ES-I3 (cell line): ENCODE measurements at regions not wholly inside any gene's neighbourhood (a gene's known extent, or its start where the extent isn't known, plus 50 kb on each side); places are given as distances from the start of the nearest gene placed in this dataset.
"Not testable (repeated sequence)": the region's sequence is repeated elsewhere in the genome, so short reads cannot be mapped to it uniquely, and the experiment has no call there.

Experiments
- H3K36me3 ChIP-seq: 2 replicates; pipeline ENCODE4 v1.6.1; 2013; ENCODE audit warnings: mild to moderate bottlenecking, low read length, control low read depth, moderate library complexity; ENCODE audit not compliant: insufficient read depth
- H3K4me1 ChIP-seq: 2 replicates; pipeline ENCODE4 v1.6.1; 2013; ENCODE audit warnings: mild to moderate bottlenecking, control low read depth, low read length; ENCODE audit not compliant: insufficient read depth
- H3K9ac ChIP-seq: 2 replicates; pipeline ENCODE4 v1.6.1; 2013; ENCODE audit warnings: low read depth, mild to moderate bottlenecking, low read length, moderate library complexity
- H3K9me3 ChIP-seq: 2 replicates; pipeline ENCODE4 v1.6.1; 2013; ENCODE audit warnings: mild to moderate bottlenecking, low read length, moderate library complexity; ENCODE audit not compliant: control insufficient read depth, insufficient read depth

DNA sequence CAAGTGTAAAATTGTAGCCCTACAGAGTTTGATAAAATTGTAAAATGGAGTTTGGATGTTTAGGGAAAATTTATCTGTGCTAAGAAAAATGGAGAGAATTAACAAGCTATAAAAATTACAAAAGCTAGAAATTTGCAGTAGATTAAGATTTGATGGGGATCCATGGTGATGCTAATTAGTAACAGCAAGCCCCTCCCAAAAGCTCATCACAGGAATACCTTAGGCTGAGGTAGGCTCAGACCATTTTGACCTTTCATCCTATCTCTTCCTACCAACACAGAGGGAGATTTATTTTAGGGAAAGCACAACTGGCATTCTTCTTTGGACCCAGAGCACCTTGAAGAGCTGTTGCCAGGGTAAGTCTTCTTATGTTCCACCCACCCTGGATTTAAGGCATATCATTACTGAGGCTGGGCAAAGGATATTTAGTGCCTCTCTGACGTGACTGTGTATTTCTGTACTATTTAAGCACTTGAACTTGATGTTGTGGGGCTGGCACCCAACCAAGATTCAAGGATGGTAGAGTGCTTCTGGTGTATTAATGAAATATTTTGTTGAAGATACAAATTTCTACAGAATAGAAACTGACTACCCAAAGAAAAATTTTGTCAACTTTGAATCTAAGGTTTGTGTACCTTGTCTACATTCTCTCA lies 70.8 kb upstream of the SLC39A10 start:
- H3K9ac ChIP-seq = peak overlapping the region; percentile 42
- no peaks in the 10 kb centered on the region; the same call in 1 of the 2 replicates for H3K9me3 ChIP-seq
- H3K36me3 ChIP-seq = no peaks in the 10 kb centered on the region
- peaks cover 4% of the 10 kb centered on the region; the same call in 1 of the 2 replicates for H3K4me1 ChIP-seq

DNA sequence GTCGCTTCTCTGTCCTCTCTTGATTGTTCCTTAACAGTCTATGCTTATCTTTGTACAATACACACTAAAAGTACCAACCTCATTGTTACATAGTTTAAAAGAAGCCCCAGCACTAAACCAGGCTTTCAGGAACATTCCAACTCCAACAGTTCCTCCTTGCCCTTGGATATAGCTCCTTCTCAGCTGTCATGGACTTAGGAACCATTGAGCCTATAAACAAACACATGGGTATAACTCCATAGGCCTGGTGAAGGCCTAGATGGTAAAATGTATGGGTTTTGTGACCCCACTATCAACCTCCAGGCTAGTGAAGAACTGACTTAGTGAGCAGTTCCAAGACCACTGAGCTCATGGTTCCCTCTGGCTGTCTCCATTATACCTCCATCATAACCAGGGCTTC lies 74.8 kb upstream of the SLC39A10 start:
- no peaks in the 10 kb centered on the region for H3K36me3 ChIP-seq
- H3K9me3 ChIP-seq = no peaks in the 10 kb centered on the region; the same call in 1 of the 2 replicates
- H3K9ac ChIP-seq = no peak overlapping the region
- peaks cover 4% of the 10 kb centered on the region; the same call in 1 of the 2 replicates for H3K4me1 ChIP-seq

DNA sequence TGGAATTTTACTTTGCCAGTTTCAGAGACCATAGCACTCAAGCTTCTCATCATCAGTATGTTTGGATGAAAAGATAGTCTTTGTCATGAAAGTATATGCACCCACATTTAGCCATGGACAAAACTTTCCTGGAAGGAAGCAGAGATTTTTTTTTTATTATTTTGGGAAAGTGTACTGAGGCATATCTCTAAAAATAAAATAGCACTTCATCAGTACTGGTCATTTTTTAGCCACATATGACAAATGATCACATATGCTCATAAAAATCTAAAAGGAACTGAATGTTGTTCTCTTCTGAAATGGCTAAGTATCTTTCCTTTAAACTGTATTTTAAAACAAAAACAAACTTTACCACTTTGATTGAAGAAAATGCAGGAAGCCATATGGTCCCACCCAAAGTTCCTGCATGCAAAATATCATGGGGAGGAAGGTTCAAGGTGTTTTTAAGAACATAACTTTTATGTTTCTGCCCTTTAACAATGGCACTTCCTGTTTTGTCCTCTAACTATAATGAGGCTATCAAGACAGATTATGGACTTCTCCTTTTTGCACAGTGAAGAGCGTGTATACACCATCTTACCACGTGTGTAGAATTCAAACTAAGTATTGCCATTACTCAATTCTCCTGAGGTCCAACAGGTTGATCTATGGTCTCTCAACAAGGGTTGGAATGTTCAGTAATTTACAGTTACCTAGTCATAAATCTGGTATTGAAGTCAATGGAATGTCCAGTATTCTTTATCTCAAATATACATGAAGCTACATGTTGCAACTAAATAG lies 77.1 kb upstream of the SLC39A10 start:
- H3K9ac ChIP-seq = no peak overlapping the region
- no peaks in the 10 kb centered on the region for H3K36me3 ChIP-seq
- H3K9me3 ChIP-seq = no peaks in the 10 kb centered on the region
- no peaks in the 10 kb centered on the region for H3K4me1 ChIP-seq

DNA sequence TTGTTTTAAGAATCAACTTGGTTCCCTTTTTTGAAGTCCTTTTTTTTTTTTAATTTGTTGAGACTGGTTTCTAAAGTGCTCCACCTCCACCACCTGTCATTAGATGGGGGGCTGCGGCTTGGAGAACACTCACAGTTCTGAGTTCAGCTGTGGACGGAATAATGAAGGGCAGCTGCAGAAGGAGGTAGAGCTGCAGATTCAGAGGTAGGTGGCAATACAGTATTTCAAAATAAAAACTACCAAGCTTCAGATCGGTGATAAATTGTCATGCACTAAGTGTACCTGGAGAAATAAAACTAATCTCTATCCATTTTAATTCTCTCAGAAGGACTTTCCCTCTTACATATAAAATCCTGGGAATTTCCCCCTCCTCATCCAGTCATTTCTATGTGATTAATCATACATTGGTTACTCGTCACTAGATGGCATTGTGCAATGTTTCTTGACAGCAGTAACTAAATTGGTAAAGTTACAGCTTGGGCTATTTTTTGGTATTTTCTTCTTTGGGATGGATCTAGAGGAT lies 81.1 kb upstream of the SLC39A10 start:
- H3K36me3 ChIP-seq = no peaks in the 10 kb centered on the region
- H3K4me1 ChIP-seq = no peaks in the 10 kb centered on the region
- no peak overlapping the region for H3K9ac ChIP-seq
- no peaks in the 10 kb centered on the region for H3K9me3 ChIP-seq

DNA sequence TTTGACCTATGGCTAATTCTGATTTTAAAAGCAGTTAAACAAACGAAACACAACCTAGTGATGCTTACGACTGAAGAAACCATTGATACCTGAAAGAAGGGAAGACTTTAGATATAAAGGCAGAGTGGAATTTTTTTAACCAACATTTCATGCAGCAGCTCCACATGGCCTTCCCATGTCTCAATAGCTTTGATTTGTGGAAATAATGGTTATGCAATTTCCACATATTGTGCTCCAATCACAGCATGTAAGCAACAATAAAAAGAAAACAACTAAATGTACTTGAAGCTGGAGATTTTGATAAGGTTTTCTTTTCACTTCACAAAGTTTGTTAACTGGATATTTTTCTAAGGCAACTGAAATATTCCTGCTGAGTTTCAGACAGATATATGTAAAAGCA lies 82.0 kb upstream of the SLC39A10 start:
- Histone ChIP-seq H3K4me1 (no peaks in the 10 kb centered on the region; the same call in 1 of the 2 replicates), H3K36me3 (no peaks in the 10 kb centered on the region), H3K9ac (no peak overlapping the region), H3K9me3 (no peaks in the 10 kb centered on the region)

DNA sequence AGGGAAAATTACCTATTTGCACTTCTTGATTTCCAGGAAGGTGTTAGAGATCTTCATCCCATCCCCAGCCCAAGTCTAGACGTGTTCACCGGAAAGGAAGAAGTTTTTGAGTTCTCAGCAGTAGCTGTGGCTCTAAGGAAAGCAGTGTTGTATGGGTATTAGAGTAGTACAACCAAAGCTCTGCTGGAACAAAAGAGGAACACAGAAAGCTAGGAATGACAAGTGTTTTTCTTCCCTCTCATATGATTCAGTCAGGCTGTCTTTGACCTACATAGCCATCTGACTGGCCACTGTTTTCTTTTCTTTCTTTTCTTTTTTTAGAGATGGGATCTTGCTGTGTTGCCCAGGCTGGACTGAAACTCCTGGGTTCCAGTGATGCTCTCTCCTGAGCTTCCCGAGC lies 82.7 kb upstream of the SLC39A10 start:
- H3K36me3 ChIP-seq = no peaks in the 10 kb centered on the region
- H3K4me1 ChIP-seq = no peaks in the 10 kb centered on the region; the same call in 1 of the 2 replicates
- no peak overlapping the region for H3K9ac ChIP-seq
- H3K9me3 ChIP-seq = no peaks in the 10 kb centered on the region

DNA sequence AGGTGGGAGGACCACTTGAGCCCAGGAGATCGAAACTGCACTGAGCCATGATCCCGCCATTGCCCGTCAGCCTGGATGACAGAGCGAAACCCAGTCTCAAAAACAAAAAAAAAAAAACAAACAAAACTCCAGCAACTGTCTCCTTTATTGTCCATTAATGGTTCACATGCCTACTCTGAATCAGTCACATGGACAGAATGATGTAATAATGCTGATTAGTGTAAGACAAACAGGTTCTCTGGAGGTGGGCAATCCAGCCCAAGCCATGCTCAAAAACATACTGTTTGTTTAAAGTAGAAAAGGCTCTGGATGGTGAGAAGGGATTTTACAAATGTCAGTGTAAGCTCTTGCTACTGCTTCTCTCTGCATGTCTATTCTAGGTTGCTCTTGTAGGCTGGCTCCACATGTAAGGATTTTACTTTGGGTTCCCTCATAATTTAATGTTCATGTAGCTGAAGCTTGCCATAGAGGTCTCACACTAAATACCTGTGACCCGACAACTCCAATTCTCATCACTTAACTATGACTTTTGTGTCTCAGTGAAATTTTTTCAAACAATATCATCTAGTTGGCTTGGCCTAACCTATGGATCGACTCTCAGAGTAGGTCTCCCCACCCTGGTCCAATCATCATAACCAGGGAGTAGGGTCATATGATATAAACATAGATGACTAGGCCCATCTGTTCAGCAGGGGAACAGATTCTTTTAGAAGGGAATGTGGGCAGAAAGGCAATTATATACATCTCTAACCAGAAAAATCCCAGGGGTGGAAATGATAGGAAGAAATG lies 83.9 kb upstream of the SLC39A10 start:
- H3K9ac ChIP-seq = no peak overlapping the region

DNA sequence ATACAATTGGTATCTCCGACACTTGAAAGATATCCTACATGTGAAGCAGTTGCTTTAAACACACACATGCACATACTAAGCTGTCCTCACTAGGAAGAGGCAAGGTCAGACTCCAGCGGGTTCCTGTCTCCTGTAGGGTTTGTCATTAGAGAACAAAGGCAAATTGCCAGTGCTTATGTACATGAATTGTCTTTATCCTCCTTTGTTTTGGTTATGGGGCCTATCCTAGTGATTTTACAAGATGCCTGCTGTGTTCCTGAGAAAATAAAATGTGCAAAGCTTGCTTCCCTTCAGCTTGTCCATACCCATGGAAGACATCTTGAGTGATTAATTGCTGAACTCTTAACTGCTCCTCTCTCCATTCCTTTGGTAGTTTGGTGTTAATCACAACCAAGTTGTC lies 86.7 kb upstream of the SLC39A10 start:
- no peaks in the 10 kb centered on the region for H3K36me3 ChIP-seq
- H3K4me1 ChIP-seq = no peaks in the 10 kb centered on the region; the same call in 1 of the 2 replicates
- H3K9me3 ChIP-seq = no peaks in the 10 kb centered on the region
- H3K9ac ChIP-seq = no peak overlapping the region

More for the DNA sequence above, 83.9 kb upstream of the SLC39A10 start:
- Histone ChIP-seq H3K4me1 (no peaks in the 10 kb centered on the region; the same call in 1 of the 2 replicates), H3K36me3 (no peaks in the 10 kb centered on the region), H3K9me3 (no peaks in the 10 kb centered on the region)

DNA sequence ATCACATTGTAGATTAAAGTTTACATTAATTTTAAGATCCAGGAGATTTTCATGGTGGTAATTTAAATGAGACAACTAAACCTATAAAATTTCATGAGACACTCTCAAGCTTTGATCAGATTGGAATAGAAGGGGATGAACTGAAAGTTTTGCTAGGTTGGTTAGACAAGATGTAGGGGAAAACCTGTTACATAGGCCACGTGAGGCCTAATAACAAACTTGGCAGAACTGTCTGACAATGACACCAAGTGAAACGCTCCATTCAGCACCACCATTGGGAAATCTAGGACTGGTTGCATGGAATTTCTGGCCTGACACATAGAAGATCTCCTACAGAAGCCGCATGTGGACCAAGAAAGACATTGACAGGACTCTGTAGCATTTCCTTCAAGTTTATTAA lies 87.8 kb upstream of the SLC39A10 start:
- Histone ChIP-seq H3K9ac (no peak overlapping the region), H3K36me3 (no peaks in the 10 kb centered on the region), H3K9me3 (no peaks in the 10 kb centered on the region), H3K4me1 (no peaks in the 10 kb centered on the region; the same call in 1 of the 2 replicates)

DNA sequence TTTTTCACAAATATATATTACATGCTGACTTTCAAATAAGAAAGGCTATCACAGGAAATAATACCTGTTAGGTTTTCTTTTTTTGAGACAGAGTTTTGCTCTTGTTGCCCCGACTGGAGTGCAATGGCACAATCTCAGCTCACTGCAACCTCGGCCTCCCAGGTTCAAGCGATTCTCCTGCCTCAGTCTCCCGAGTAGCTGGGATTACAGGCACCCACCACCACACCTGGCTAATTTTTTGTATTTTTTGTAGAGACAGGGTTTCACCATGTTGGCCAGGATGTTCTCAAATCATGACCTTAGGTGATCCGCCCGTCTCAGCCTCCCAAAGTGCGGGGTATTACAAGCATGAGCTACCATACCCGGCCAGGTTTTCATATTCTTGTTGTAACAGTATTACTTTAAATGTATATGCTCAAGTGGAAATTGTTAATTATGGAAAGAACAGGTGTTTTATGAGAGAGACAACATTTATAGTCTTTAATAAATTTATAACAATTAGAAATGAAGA lies 92.3 kb upstream of the SLC39A10 start:
- H3K4me1 ChIP-seq = peaks cover 11% of the 10 kb centered on the region
- not testable (repeated sequence) for H3K9me3 ChIP-seq, H3K36me3 ChIP-seq, H3K9ac ChIP-seq

DNA sequence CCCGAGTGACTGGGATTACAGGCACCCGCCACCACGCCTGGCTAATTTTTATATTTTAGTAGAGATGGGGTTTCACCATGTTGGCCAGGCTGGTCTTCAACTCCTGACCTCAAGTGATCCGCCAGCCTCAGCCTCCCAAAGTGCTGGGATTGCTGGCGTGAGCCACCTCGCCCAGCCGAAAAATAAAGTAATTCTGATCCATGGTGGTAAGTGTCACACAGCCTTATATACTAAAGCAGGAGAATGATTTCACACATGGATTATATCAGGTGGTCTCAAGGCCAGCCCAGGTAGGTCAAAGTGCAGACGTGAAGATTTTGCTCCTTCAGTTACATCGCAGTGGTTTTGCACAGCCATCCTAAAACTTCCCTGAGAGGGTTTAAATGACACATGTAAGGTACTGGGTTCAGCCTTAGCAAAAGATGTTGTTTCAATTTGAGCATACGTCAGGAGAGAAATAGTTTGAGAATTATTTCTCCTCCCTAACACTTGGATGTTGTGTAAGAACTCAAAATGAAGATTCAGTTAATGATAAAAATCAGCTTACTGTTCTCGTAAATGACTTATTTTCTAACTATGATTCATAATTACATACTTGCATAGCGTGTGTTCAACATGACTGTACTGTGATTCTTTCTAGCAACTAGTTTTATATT lies 93.0 kb upstream of the SLC39A10 start:
- H3K36me3 ChIP-seq = no peaks in the 10 kb centered on the region
- no peaks in the 10 kb centered on the region for H3K9me3 ChIP-seq
- no peak overlapping the region for H3K9ac ChIP-seq
- H3K4me1 ChIP-seq = peaks cover 18% of the 10 kb centered on the region

DNA sequence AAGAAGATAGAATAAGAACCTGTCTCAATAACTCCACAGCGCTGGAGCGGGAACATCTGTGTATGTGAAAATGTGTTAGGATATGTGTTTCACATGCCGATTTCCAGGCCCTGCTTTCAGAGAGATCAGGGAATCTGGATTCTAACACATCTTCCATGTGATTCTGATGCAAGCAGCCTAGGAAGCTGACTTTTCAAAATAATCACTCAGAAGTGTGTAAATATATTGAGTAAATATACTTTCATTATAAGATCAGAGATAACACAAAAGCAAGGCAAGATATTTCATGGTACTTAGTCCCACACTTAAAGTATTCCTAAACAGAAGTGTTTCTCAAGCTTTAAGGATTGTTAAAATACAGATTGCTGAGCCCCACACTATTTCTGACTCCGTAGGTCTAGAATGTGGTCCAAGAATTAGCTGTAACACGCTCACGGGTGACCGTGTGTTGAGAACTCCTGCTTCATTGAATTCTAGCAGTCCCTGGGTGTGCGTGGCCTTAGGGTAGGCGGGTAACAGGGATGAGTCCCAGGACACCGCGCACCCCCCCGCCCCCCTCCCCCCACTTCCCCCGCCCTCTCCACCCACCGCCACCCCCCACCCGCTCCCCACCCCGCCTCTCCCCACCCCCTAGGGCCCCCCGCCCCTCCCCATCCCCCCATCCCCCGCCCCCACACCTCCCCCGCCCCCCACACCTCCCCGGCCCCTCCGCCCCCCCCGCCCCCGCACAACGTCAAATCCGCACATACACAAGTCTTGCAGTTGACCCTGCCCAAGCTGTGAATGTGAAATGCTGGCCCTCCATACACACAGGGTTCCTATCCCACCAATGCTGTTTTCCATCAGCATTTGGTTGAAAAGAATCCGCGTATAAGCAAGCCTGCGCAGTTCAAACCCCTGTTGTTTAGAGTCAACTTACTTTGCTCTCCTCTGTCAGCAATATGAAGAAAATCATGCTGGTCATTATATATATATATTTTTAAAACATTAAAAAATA lies 94.2 kb upstream of the SLC39A10 start:
- Histone ChIP-seq H3K4me1 (peaks cover 18% of the 10 kb centered on the region), H3K9ac (no peak overlapping the region), H3K36me3 (no peaks in the 10 kb centered on the region), H3K9me3 (no peaks in the 10 kb centered on the region)
